ENCODE measurements at regions not wholly inside any gene's neighbourhood (a gene's known extent, or its start where the extent isn't known, plus 50 kb on each side); places are given as distances from the start of the nearest gene placed in this dataset.

DNA sequence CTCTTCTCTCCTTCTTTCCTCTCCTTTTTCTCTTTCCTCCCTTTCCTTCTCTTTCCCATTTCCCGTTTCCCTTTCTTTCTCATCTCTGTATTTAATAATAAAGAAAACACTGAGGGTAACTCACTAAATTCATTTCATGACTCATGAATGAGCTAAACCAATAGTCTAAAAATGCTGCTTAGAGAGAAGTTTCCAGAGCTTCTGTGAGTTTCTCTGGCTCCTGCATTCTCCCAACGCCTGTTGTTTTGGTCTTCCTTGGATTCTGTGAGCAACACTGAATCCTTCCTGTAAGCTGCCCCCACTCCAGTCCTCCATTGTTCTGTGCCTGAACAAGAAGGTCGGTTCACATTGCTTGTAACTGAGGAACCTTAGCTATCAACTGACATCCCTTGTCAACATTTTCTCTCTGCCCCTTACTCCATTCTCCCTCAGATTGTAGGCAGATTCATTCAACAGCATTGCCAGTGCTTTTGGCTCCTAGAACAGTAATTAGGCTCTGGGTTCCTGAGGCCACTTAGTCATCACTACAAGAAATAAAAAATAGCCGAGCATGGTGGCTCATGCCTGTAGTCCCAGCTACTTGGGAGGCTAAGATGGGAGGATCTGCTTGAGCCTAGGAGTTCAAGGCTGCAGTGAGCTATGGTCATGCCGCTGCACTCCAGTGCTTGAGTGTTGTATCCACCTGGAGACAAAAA lies 237.7 kb upstream of the KLF4 start:
- DNase-seq (ENCODE audit: low spot score) (no peak), ATAC-seq (ENCODE audit: low FRiP score) (no peak)

DNA sequence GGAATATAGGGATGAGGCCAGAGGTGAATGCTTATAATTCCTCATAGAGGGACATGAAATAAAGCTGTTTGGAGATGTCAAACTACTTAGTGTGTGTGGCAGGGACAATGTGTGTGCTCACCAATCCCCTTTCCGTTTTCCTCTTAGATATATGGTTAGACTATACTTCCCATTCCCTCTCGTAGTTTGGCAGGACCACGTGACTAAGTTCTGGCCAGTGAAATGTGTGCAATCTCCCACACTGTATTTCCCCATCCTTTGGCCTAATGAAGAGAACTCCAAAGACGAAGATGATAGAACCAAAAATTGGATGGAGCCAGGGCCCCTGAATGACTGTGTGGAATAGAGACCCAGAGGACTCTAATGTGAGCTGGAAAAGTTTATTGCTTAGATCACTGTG lies 233.4 kb upstream of the KLF4 start:
- DNase-seq (ENCODE audit: low spot score) = no peak
- ATAC-seq (ENCODE audit: low FRiP score) = no peak
- TF ChIP-seq, protein P1, sequence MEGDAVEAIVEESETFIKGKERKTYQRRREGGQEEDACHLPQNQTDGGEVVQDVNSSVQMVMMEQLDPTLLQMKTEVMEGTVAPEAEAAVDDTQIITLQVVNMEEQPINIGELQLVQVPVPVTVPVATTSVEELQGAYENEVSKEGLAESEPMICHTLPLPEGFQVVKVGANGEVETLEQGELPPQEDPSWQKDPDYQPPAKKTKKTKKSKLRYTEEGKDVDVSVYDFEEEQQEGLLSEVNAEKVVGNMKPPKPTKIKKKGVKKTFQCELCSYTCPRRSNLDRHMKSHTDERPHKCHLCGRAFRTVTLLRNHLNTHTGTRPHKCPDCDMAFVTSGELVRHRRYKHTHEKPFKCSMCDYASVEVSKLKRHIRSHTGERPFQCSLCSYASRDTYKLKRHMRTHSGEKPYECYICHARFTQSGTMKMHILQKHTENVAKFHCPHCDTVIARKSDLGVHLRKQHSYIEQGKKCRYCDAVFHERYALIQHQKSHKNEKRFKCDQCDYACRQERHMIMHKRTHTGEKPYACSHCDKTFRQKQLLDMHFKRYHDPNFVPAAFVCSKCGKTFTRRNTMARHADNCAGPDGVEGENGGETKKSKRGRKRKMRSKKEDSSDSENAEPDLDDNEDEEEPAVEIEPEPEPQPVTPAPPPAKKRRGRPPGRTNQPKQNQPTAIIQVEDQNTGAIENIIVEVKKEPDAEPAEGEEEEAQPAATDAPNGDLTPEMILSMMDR (IDR thresholded peaks at IDR 0.05) = no peak

More for the DNA sequence above, 237.7 kb upstream of the KLF4 start:
- TF ChIP-seq, protein P1 (IDR thresholded peaks at IDR 0.05) = no peak

DNA sequence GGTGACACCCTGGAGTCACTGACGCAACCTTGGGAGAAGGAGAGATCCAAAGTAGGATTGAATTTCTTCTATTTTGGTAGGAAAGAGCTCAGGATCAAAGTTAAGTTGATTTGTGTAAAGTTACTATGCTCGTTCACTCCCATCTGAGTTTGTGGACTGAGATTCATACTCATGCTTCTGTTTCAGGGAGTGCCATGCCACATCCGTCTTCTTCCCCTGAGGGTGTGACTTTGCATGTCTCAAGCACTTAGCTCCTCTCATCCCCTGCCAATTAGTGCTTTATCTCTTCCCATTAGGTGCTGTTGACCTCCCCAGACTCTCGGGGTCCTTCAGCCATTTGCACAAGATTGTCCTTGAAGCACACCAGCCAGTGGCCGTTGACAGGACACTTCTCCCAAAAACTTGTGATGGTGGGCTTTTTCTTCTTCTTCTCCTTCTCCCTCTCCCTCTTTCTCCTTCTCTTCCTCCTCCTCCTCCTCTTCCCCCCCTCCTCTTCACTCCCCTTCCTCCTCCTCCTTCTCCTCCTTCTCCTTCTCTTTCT lies 232.2 kb upstream of the KLF4 start:
- TF ChIP-seq, protein P1 (IDR thresholded peaks at IDR 0.05) = no peak
- DNase-seq (ENCODE audit: low spot score) = no peak
- no peak for ATAC-seq (ENCODE audit: low FRiP score)

DNA sequence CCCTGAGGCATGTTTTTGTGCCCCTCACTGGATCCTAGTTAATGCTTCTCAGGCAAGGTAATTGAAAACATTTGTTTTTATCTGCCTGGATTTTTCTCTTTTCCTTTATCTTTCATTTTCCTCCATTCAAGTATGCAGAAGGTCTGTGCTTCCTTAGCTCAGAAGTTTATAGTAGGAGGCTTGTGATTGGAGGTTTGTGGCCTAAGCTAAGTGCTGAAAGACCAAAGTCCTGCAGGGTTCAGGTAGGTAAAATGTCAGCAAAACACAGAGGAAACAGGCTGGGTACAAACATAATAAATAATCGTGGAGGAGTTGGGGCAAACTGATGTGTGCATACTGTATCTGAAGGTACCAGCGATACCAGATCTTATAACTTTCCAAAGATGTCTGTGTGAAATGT lies 230.9 kb upstream of the KLF4 start:
- no peak for ATAC-seq (ENCODE audit: low FRiP score)
- TF ChIP-seq, protein P1 (IDR thresholded peaks at IDR 0.05) = no peak
- DNase-seq (ENCODE audit: low spot score) = no peak

DNA sequence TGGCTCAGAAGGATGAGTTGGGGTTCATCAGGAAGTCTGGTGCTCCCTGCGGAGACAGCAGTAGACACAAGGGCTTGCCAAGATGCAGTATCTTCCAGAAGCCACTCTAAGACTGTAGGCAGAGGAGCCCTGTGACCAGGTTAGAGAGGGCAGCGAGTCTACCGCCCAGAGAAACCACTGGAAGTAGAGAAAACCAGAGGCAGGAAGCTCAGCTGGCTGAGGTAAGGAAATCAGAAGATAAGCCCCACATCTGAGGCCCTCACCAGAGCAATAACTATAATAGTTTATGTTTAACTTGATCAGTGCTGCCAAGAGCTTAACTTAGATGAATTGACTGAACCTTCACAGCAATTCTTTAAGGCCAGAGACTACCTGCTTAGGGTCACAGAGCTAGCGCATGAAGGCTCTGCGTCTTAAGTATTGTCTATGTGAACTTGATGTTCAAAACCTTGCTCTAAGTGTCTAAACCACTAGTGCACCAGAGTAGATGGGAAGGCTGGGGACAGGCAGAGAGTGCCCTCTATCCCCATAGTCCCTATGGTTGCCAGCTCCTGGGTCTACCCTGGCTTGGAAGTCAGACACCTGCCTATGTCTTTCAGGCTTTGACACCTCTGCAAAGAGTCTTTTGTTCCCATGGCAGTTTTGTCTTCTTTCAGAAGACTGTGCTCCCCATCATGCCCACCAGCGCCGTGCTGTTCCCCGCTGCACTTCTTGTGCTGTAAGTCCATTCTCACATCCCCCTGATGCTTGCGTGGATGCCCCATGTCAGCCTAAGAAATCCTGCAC lies 228.2 kb upstream of the KLF4 start:
- DNase-seq (ENCODE audit: low spot score) (no peak), ATAC-seq (ENCODE audit: low FRiP score) (no peak)
- TF ChIP-seq, protein P1 (IDR thresholded peaks at IDR 0.05) = no peak

DNA sequence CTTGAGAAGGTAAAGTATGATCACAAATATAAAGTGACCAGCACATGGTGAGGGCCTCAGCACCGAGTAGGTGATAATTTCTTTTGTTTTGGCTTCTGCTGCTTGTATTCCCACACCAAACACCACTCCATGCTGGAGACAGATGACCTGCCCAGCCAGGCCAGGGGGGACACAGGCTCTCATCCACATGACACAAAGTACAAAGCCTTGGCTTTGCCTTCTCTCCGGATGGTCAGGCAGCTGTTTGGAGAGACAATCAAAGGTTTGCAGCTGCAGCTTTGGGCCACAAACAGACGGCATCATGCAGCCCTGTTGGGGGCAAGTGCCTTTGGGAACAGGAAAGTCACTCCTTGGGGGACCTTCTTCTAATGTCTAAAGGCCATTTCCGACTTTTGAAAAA lies 226.2 kb upstream of the KLF4 start:
- TF ChIP-seq, protein P1 (IDR thresholded peaks at IDR 0.05) = no peak
- DNase-seq (ENCODE audit: low spot score) (no peak), ATAC-seq (ENCODE audit: low FRiP score) (no peak)
